ENCODE measurements at regions not wholly inside any gene's neighbourhood (a gene's known extent, or its start where the extent isn't known, plus 50 kb on each side); places are given as distances from the start of the nearest gene placed in this dataset.

DNA sequence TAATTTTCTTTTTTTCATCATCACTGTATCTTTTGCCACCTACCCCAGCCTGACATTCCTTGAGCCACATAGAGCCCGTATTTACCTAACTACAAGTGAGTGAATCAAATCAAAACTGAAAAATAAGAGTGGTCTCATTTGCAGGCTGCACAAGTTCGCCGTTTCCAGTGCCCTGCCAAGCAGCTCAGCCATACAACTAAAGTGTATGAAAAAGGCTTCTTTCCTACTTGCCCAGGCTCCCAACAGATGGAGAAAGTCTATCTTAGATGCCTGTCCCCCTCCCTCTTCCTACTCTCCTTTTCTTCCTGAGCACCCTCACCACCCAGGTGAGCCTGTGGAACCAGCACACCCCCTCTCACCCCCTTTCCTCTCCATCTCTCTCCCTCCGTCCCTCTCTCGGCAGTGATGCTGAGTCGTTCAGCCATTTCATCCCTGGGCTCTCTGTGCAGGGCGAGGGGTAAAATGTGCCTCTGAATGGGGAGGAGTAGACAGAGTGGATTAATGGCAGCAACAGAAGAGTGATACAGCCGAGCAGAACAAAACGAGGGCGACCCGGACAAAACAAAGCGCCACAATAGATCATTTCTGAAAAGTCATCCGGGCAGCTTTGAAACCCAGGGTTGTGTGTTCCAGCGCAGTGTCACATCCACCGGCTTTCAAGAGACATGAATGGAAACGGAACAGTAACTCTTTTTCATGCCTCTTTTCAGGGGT, 65.0 kb upstream of the POU3F3 start:
- DNase-seq: no peak

DNA sequence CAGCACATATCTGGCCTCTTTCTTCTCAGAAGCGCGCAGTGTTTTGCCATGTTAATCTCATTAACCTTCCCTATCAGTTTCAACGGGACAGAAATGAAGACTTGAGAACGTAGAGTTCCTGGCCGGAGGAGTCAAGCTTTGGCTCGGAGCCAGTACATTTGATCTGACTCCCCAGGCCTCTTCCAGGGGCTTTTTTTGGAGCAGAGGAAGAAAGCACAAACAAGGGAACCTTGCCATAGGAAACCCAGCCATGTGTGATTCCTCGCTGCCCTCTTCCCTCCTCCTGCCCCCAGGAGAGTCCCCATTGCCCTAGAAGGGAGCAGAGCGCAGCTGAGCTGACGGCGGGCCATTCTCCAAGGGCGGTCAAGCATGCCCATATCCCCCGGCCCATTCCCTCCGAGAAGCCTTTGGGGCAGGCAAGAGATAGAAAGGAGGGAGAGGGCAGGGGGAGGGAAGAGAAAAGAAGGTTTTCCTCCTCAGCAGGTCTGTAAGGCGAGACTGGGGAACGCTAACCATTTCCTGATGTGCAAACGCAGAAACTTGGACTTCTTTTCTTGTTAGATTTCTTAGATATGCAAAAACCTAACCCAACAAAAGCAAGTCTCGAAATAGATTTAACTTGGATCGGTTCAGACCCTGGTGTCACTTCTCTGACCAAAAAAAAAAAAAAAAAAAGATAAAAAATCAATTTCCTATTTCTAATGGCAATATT, 63.7 kb upstream of the POU3F3 start:
- DNase-seq: no peak

DNA sequence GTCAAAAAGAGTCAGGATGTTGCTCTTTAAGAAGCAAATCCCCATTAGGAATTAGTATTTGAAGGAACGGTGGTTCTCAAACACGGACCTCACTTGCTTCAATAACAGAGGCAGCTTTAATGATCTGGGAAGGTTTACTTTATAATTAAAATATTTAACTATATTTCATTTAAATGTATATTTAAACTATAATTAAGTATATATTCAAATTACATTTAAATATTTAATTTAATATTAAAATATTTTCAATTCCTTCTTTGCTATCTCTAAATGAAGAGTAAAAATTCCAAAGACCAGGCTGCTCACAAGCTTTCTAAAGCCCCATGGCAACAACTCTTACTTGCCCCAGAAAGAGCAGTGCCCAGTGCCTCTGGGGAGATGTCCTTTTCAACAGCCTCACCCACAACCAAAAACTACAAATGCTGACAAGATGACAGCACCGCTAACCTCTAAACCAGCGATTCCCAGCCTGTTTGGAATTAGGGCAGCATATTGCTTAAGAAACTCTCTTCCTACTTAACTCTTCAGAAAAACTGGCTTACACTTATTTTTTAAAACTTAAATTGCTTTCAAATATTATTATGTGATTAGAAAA, 62.9 kb upstream of the POU3F3 start:
- DNase-seq: no peak

DNA sequence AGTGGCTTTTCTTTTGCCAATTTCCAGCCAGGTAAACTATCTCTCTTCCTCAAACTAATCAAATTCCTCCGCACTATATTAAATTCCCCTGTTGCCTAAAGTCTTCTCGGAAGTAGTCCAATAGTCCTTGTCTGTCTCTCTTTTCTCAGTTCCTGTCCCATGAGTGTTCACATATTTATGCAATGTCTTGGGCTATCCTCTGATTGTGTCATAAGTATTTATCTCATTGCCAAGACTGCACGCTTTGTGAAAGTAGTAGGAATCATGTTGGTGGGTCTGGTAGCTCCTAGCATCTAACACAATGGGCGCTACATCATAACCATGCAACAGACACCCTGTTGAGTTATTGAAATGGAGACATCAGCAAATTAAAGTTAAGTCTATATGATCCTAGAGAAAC, 59.9 kb upstream of the POU3F3 start:
- DNase-seq: no peak

DNA sequence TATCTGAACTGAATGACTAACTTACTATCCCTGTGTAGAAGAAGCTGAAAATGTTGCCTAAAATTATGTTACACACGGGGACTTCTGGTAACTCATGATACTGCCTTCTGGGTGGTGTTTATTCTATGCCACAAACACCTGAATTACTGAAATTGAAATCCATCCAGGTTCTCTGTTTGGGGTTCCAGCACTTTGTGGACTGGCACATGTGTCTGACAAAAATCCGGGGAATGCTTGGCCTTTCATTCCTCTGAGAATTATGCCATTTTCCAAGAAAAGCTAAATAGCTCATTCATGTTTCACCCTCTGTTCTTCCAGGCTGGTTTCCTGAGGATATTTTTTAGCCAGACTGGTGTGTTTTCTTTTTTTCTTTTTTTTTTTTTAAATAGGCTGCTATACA, 59.5 kb upstream of the POU3F3 start:
- DNase-seq: no peak

All from CD4-positive, alpha-beta T cell treated with Interleukin-4 for 1 hour (primary cell).